ENCODE measurements at regions not wholly inside any gene's neighbourhood (a gene's known extent, or its start where the extent isn't known, plus 50 kb on each side); places are given as distances from the start of the nearest gene placed in this dataset.

DNA sequence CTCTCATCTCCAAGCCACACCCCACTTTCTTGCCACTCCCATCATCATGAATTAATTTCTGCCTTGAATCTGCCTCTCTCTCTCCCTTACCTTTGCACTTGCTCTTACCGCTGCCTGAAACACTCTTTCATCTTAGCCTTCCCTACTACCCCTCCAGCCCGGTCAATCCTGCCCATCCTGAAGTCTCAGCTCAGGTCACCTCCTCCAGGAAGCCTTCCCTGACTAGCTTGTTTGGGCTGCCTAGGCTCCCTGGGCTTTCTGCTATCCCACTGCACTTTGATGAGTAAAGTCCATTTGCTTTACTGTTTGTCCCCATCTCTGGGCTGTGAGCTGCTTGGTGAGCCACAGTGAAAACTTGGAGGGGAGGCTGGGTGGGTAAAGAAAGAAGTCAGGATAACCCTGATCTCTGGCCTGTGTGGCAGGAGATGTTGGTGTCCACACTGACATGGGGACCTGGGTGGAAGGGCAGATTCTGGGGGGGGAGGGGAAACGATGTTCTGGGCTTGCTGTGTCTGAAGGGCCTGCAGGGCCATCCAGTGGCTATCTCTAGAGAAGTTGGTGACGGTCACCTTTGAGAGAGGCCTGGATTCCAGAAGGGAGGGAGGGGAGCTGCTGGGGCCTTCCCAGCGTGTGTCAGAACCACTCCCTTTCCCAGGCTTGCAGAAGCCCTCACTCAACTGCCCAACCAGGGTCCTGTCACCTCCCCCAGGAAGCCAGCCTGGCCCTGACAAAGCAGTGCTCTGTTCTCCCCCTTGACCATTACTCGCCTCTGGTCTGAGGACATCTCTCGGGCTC, 75.0 kb upstream of the DAB2IP start:
- TF ChIP-seq, protein P1, sequence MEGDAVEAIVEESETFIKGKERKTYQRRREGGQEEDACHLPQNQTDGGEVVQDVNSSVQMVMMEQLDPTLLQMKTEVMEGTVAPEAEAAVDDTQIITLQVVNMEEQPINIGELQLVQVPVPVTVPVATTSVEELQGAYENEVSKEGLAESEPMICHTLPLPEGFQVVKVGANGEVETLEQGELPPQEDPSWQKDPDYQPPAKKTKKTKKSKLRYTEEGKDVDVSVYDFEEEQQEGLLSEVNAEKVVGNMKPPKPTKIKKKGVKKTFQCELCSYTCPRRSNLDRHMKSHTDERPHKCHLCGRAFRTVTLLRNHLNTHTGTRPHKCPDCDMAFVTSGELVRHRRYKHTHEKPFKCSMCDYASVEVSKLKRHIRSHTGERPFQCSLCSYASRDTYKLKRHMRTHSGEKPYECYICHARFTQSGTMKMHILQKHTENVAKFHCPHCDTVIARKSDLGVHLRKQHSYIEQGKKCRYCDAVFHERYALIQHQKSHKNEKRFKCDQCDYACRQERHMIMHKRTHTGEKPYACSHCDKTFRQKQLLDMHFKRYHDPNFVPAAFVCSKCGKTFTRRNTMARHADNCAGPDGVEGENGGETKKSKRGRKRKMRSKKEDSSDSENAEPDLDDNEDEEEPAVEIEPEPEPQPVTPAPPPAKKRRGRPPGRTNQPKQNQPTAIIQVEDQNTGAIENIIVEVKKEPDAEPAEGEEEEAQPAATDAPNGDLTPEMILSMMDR (IDR thresholded peaks at IDR 0.05; ENCODE audit: poor library complexity, severe bottlenecking) = no peak
- DNase-seq (ENCODE audit: low spot score) = no peak

DNA sequence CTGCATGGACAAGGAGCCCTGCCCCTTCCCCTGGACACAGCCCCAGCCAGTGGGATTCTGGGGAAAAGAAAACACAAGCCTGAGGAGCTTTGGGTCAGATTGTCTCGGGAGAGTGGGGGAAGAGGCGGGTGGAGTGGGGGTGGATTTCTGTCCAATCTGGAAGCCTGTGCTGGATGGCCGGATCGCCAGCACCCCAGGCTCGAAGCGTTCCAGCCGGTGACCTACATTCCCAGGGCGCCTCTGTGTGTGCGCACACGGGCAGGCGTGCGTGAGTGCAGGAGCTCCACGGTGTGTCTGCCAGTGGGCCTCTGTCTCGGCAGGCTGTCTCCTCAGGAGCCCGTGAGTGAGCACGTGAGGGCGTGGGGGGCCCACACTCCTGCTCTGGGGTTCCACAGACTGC, 74.3 kb upstream of the DAB2IP start:
- ATAC-seq (ENCODE audit: low read depth) (no peak), DNase-seq (ENCODE audit: low spot score) (no peak)
- Histone ChIP-seq H3K9me3 (ENCODE audit: severe bottlenecking) (no peaks in the 10 kb centered on the region), H3K27me3 (ENCODE audit: insufficient read depth, poor library complexity, severe bottlenecking) (no peaks in the 10 kb centered on the region), H3K27ac (ENCODE audit: poor library complexity, severe bottlenecking) (no peak overlapping the region), H3K36me3 (ENCODE audit: low read depth) (no peaks in the 10 kb centered on the region), H3K4me3 (ENCODE audit: severe bottlenecking) (no peak overlapping the region), H3K4me1 (ENCODE audit: insufficient read depth, poor library complexity, severe bottlenecking) (no peaks in the 10 kb centered on the region)
- TF ChIP-seq, protein P1 (IDR thresholded peaks at IDR 0.05; ENCODE audit: poor library complexity, severe bottlenecking) = no peak

More for the DNA sequence above, 75.0 kb upstream of the DAB2IP start:
- Histone ChIP-seq H3K36me3 (ENCODE audit: low read depth) (no peaks in the 10 kb centered on the region), H3K4me1 (ENCODE audit: insufficient read depth, poor library complexity, severe bottlenecking) (no peaks in the 10 kb centered on the region), H3K27ac (ENCODE audit: poor library complexity, severe bottlenecking) (no peak overlapping the region), H3K9me3 (ENCODE audit: severe bottlenecking) (no peaks in the 10 kb centered on the region), H3K27me3 (ENCODE audit: insufficient read depth, poor library complexity, severe bottlenecking) (no peaks in the 10 kb centered on the region), H3K4me3 (ENCODE audit: severe bottlenecking) (no peak overlapping the region)
- no peak for ATAC-seq (ENCODE audit: low read depth)

DNA sequence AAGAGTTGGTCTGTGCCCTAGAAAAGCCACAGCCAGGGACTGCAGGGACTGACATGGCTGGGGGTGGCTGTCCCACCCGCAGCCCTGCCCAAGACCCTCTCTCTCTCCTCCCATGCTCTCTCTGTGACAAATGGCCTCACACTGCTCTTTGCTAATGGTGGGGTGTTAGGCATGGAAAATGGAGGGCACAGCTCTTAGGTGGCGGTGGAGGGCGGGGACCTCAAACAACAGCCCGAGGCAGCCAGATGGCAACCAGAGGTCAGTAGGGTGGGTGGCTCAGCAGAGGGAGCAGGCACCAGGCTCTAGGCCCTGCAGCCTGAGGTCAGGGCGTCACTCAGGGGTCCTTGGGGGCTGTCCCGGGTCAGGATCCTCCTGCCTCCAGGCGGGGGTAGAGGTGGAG, 73.9 kb upstream of the DAB2IP start:
- no peaks in the 10 kb centered on the region for H3K27me3 ChIP-seq (ENCODE audit: insufficient read depth, poor library complexity, severe bottlenecking)
- no peak for ATAC-seq (ENCODE audit: low read depth)
- no peak overlapping the region for H3K4me3 ChIP-seq (ENCODE audit: severe bottlenecking)
- H3K9me3 ChIP-seq (ENCODE audit: severe bottlenecking) = no peaks in the 10 kb centered on the region
- H3K4me1 ChIP-seq (ENCODE audit: insufficient read depth, poor library complexity, severe bottlenecking) = no peaks in the 10 kb centered on the region
- DNase-seq (ENCODE audit: low spot score) = no peak
- H3K27ac ChIP-seq (ENCODE audit: poor library complexity, severe bottlenecking) = no peak overlapping the region
- H3K36me3 ChIP-seq (ENCODE audit: low read depth) = no peaks in the 10 kb centered on the region
- TF ChIP-seq, protein P1 (IDR thresholded peaks at IDR 0.05; ENCODE audit: poor library complexity, severe bottlenecking) = no peak

DNA sequence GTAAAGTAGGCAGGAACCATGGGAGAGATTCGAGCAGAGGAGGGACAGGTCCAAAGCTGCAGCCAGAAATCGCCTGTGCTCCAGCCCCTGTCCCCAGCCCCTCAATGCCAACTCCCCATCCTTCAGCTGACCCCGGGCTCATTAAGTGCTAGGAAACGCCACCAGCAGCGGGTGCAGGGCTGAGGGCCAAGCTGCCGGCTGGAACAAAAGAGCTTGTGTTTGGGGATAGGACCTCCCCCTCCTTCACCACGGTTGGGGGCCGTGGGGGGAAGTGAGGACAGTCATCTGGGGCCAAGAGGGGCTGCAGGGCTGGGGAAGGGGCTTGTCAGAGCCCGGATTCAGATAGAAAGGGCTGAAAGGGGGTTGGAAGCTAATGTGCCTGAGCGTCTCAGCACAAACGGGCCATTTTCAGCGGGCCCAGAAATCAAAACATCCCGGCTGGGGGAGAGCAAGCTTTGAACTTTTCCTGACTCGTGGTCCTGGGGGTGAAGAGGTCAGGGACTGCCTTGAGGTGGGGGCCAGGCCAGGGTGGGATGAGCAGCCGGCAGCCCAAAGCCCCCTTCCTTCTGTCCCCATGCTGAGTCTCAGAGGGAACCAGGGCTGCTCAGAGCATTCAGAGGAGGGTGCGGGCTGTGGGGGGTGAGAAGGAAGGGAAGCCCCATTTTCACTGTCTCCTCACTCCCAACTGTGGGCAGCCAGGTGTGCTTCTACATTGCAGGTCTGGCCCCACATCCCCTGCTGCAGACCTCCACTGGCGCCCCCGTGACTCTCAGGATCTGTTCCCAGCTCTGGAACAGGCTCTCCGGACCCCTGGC, 69.4 kb upstream of the DAB2IP start:
- no peaks in the 10 kb centered on the region for H3K27me3 ChIP-seq (ENCODE audit: insufficient read depth, poor library complexity, severe bottlenecking)
- TF ChIP-seq, protein P1 (IDR thresholded peaks at IDR 0.05; ENCODE audit: poor library complexity, severe bottlenecking) = no peak
- ATAC-seq (ENCODE audit: low read depth) (no peak), DNase-seq (ENCODE audit: low spot score) (no peak)
- no peak overlapping the region for H3K27ac ChIP-seq (ENCODE audit: poor library complexity, severe bottlenecking)
- H3K9me3 ChIP-seq (ENCODE audit: severe bottlenecking) = no peaks in the 10 kb centered on the region
- no peaks in the 10 kb centered on the region for H3K36me3 ChIP-seq (ENCODE audit: low read depth)
- H3K4me1 ChIP-seq (ENCODE audit: insufficient read depth, poor library complexity, severe bottlenecking) = no peaks in the 10 kb centered on the region
- H3K4me3 ChIP-seq (ENCODE audit: severe bottlenecking) = no peak overlapping the region

All from RWPE2 (cell line).